Vagina (tissue), 2 donors: ENCODE measurements at regions not wholly inside any gene's neighbourhood (a gene's known extent, or its start where the extent isn't known, plus 50 kb on each side); places are given as distances from the start of the nearest gene placed in this dataset.

Source experiments
- DNase-seq, 2 donors: peaks; one replicate each; pipeline ENCODE4 v3.0.0-alpha.2; 2017; ENCODE audit errors: extremely low spot score in 2 of 2
- H3K27ac ChIP-seq: fragments of 200-600 bp; sonication (generic); one replicate; pipeline ENCODE4 v1.5.1; 2019
- H3K27me3 ChIP-seq: fragments of 200-600 bp; sonication (generic); one replicate; pipeline ENCODE4 v1.5.1; 2019
- H3K36me3 ChIP-seq, 2 donors: fragments of 200-600 bp; sonication (generic); one replicate each; pipeline ENCODE4 v1.5.1; 2017 to 2019
- H3K4me1 ChIP-seq: fragments of 200-600 bp; sonication (generic); one replicate; pipeline ENCODE4 v1.5.1; 2019
- H3K4me3 ChIP-seq, 2 donors: fragments of 200-600 bp; sonication (generic); 1 replicate in 1 of 2; 2 replicates in 1 of 2; pipeline ENCODE4 v1.5.1; 2016 to 2019
- H3K9me3 ChIP-seq: fragments of 200-600 bp; sonication (generic); one replicate; pipeline ENCODE4 v1.5.1; 2019
- CTCF ChIP-seq, 3 experiments: fragments of 450-650 bp in 2 of 3; fragments of 200-600 bp in 1 of 3; sonication (generic) in 1 of 3; IDR thresholded peaks; one replicate each; pipeline ENCODE4 v1.5.1; 2017 to 2019; ENCODE audit warnings: antibody characterized with exemption in 3 of 3, mild to moderate bottlenecking in 2 of 3, moderate library complexity in 2 of 3
- POLR2A ChIP-seq, 2 donors: fragments of 450-650 bp; IDR thresholded peaks; one replicate each; pipeline ENCODE4 v1.6.1; 2017; ENCODE audit warnings: antibody characterized with exemption in 2 of 2, mild to moderate bottlenecking in 2 of 2, moderate library complexity in 2 of 2
- POLR2AphosphoS5 ChIP-seq, 2 donors: sonication (generic); formaldehyde crosslinking; IDR thresholded peaks; one replicate each; pipeline ENCODE4 v1.9.0; 2017; ENCODE audit warnings: antibody characterized with exemption in 2 of 2, mild to moderate bottlenecking in 2 of 2, low read depth in 1 of 2; ENCODE audit not compliant: insufficient read depth in 1 of 2
- intact Hi-C: fragments of 100-400 bp; cut with DNase I; formaldehyde crosslinking; loops from one replicate; pipeline ENCODE4 v1.15.1; 2023

GRCh38 chr1:221567859-221568507 is 173.9 kb downstream of the DUSP10 start:
- Histone ChIP-seq H3K9me3 (no peaks in the 10 kb centered on the region), H3K27me3 (no peaks in the 10 kb centered on the region), H3K27ac (no peak overlapping the region), H3K4me3 (no peak overlapping the region), H3K36me3 (no peaks in the 10 kb centered on the region), H3K4me1 (no peaks in the 10 kb centered on the region)
- DNase-seq, result no peak
- no peak for TF ChIP-seq POLR2AphosphoS5 (IDR thresholded peaks at IDR 0.05; ENCODE audit: insufficient read depth in 1 of 2, low read depth in 1 of 2)
- TF ChIP-seq POLR2A (IDR thresholded peaks at IDR 0.05), result no peak
- TF ChIP-seq CTCF (IDR thresholded peaks at IDR 0.05), result no peak
- intact Hi-C loops, result no loop called here

DNA sequence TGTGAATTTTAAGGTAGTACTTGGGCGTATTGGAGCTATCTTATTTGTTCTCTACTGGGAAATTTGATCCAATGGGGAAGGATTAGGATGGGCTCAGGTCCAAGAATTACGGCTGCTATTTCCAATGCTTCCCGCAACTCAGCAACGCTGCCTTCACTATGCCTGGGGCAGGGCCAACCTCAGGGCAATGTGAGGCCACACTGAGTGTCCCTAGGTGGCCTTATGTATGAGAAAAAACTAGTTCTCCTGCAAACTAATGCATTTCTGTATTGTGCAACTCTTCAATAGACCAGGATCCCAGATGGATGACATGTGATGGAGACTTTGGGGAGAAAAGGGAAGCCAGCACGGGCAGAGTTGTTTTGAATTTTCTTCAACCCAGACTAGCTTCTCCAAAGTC is 168.1 kb downstream of the DUSP10 start:
- no peak for DNase-seq
- Histone ChIP-seq H3K36me3 (no peaks in the 10 kb centered on the region), H3K27ac (no peak overlapping the region), H3K4me3 (no peak overlapping the region), H3K9me3 (no peaks in the 10 kb centered on the region), H3K4me1 (no peaks in the 10 kb centered on the region), H3K27me3 (no peaks in the 10 kb centered on the region)
- TF ChIP-seq POLR2A (IDR thresholded peaks at IDR 0.05) (no peak), CTCF (IDR thresholded peaks at IDR 0.05) (no peak), POLR2AphosphoS5 (IDR thresholded peaks at IDR 0.05; ENCODE audit: insufficient read depth in 1 of 2, low read depth in 1 of 2) (no peak)
- intact Hi-C loops, result no loop called here

- DNase-seq, result no peak
- TF ChIP-seq POLR2A (IDR thresholded peaks at IDR 0.05) (no peak), POLR2AphosphoS5 (IDR thresholded peaks at IDR 0.05; ENCODE audit: insufficient read depth in 1 of 2, low read depth in 1 of 2) (no peak), CTCF (IDR thresholded peaks at IDR 0.05) (no peak)
- H3K27me3 ChIP-seq, result no peaks in the 10 kb centered on the region
- H3K27ac ChIP-seq, result no peak overlapping the region
- intact Hi-C loops, result no loop called here
- H3K36me3 ChIP-seq, result no peaks in the 10 kb centered on the region
- no peaks in the 10 kb centered on the region for H3K9me3 ChIP-seq
- no peaks in the 10 kb centered on the region for H3K4me1 ChIP-seq
- no peak overlapping the region for H3K4me3 ChIP-seq
Measured at GRCh38 chr1:221574529-221574928, 167.4 kb downstream of the DUSP10 start.

GRCh38 chr1:221575605-221576004 is 166.3 kb downstream of the DUSP10 start:
- intact Hi-C loops, result loop anchor here (5.0 kb wide), 1 partner anchor 868 kb away; no protein-coding TSS in a partner anchor
- Histone ChIP-seq H3K4me1 (no peaks in the 10 kb centered on the region), H3K9me3 (no peaks in the 10 kb centered on the region), H3K36me3 (no peaks in the 10 kb centered on the region), H3K4me3 (no peak overlapping the region), H3K27me3 (no peaks in the 10 kb centered on the region), H3K27ac (no peak overlapping the region)
- no peak for TF ChIP-seq POLR2AphosphoS5 (IDR thresholded peaks at IDR 0.05; ENCODE audit: insufficient read depth in 1 of 2, low read depth in 1 of 2)
- no peak for TF ChIP-seq POLR2A (IDR thresholded peaks at IDR 0.05)
- no peak for TF ChIP-seq CTCF (IDR thresholded peaks at IDR 0.05)
- no peak for DNase-seq

- no peak for TF ChIP-seq CTCF (IDR thresholded peaks at IDR 0.05)
- TF ChIP-seq POLR2AphosphoS5 (IDR thresholded peaks at IDR 0.05; ENCODE audit: insufficient read depth in 1 of 2, low read depth in 1 of 2), result no peak
- no peak for TF ChIP-seq POLR2A (IDR thresholded peaks at IDR 0.05)
- Histone ChIP-seq H3K27ac (no peak overlapping the region), H3K4me1 (no peaks in the 10 kb centered on the region), H3K4me3 (no peak overlapping the region), H3K9me3 (no peaks in the 10 kb centered on the region), H3K27me3 (no peaks in the 10 kb centered on the region), H3K36me3 (no peaks in the 10 kb centered on the region)
- DNase-seq, result no peak
- intact Hi-C loops, result loop anchor here (5.0 kb wide), 1 partner anchor 869 kb away; no protein-coding TSS in a partner anchor
Measured at GRCh38 chr1:221576268-221576667, 165.6 kb downstream of the DUSP10 start.
